Neural progenitor cell (in vitro differentiated cells): ENCODE measurements at regions not wholly inside any gene's neighbourhood (a gene's known extent, or its start where the extent isn't known, plus 50 kb on each side); places are given as distances from the start of the nearest gene placed in this dataset.

Source experiments
- EZH2 ChIP-seq: fragments of 200-600 bp; sonication (generic); IDR thresholded peaks from 2 replicates; pipeline ENCODE4 v1.6.1; 2017; ENCODE audit warnings: antibody characterized with exemption, mild to moderate bottlenecking, moderate library complexity
- EZH2phosphoT487 ChIP-seq: fragments of 200-600 bp; sonication (generic); IDR thresholded peaks from 2 replicates; pipeline ENCODE4 v1.6.1; 2017; ENCODE audit warnings: antibody characterized with exemption
- TF ChIP-seq, protein P1 (sequence below): fragments of 200-600 bp; sonication (generic); IDR thresholded peaks from 2 replicates; pipeline ENCODE4 v1.5.1; 2017; ENCODE audit warnings: antibody characterized with exemption, mild to moderate bottlenecking

DNA sequence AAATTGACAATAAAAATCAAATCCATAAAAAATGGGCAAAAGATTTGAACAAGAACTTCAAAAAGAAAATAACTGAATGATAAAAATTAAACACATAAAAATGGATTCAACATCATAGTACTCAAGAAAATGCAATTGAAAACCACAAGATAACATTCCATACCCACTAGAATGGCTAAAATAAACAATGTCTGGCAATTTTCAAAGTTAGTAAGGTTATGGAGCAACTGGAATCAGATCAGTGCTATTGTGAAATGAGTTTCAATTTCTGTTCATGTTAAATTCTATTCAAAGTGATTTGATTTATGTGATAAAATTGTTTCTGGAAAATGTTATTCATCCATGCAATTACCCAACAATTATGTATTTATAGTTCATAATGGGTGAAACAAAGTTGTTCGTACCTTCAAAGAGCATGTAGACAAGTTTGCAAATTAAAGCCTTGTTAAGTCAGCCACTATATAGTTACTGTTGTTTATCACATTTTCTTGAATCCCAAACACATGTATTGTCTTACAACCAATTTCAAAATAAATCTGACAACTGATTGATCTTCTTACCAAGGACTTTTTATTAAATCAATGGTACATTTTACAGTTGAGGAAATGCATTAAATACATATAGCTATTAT lies 151.5 kb upstream of the CENPW start:
- TF ChIP-seq EZH2phosphoT487 (no peak), EZH2 (no peak)
- TF ChIP-seq, protein P1, sequence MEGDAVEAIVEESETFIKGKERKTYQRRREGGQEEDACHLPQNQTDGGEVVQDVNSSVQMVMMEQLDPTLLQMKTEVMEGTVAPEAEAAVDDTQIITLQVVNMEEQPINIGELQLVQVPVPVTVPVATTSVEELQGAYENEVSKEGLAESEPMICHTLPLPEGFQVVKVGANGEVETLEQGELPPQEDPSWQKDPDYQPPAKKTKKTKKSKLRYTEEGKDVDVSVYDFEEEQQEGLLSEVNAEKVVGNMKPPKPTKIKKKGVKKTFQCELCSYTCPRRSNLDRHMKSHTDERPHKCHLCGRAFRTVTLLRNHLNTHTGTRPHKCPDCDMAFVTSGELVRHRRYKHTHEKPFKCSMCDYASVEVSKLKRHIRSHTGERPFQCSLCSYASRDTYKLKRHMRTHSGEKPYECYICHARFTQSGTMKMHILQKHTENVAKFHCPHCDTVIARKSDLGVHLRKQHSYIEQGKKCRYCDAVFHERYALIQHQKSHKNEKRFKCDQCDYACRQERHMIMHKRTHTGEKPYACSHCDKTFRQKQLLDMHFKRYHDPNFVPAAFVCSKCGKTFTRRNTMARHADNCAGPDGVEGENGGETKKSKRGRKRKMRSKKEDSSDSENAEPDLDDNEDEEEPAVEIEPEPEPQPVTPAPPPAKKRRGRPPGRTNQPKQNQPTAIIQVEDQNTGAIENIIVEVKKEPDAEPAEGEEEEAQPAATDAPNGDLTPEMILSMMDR, result no peak
